Mucosa of descending colon (tissue), 3 donors: ENCODE measurements at regions not wholly inside any gene's neighbourhood (a gene's known extent, or its start where the extent isn't known, plus 50 kb on each side); places are given as distances from the start of the nearest gene placed in this dataset.
A peak's percentile ranks its signal among the peaks of the same experiment; 100 is the strongest.

Experiments
- ATAC-seq: fragments of 200-7000 bp; cut with Tn5 transposase; one replicate; pipeline ENCODE4 v1.9.1; 2020; ENCODE audit warnings: mild to moderate bottlenecking, moderate library complexity
- DNase-seq, 3 donors: peaks; one replicate each; pipeline ENCODE4 v3.0.0-alpha.2; 2020
- H3K36me3 ChIP-seq: fragments of 200-600 bp; one replicate; pipeline ENCODE4 v1.8.0; 2021; ENCODE audit warnings: low read depth, mild to moderate bottlenecking
- H3K4me1 ChIP-seq: fragments of 200-600 bp; one replicate; pipeline ENCODE4 v1.8.0; 2021; ENCODE audit warnings: low read depth, mild to moderate bottlenecking
- H3K4me3 ChIP-seq: fragments of 200-600 bp; one replicate; pipeline ENCODE4 v1.8.0; 2021; ENCODE audit warnings: mild to moderate bottlenecking
- H3K9me3 ChIP-seq: fragments of 200-600 bp; one replicate; pipeline ENCODE4 v1.8.0; 2021; ENCODE audit warnings: mild to moderate bottlenecking
- intact Hi-C, 2 donors: fragments of 100-400 bp; cut with DNase I in 1 of 2; cut with micrococcal nuclease in 1 of 2; formaldehyde crosslinking; loops; one replicate each; pipeline versions ENCODE4 v1.11.0 to v1.11.1; 2022; cut with DNase I, micrococcal nuclease
- TF ChIP-seq, protein P1 (sequence below): fragments of 200-600 bp; IDR thresholded peaks from one replicate; pipeline ENCODE4 v1.8.0; 2022; ENCODE audit warnings: antibody characterized with exemption, mild to moderate bottlenecking
- donor health status: DM: no; HTN: no; CAD: no; lungs with moderate emphysema.
- donor health status: DM: no; HTN: no; CAD: no.
- donor health status: DM: no; HTN: yes; CAD: no.

DNA sequence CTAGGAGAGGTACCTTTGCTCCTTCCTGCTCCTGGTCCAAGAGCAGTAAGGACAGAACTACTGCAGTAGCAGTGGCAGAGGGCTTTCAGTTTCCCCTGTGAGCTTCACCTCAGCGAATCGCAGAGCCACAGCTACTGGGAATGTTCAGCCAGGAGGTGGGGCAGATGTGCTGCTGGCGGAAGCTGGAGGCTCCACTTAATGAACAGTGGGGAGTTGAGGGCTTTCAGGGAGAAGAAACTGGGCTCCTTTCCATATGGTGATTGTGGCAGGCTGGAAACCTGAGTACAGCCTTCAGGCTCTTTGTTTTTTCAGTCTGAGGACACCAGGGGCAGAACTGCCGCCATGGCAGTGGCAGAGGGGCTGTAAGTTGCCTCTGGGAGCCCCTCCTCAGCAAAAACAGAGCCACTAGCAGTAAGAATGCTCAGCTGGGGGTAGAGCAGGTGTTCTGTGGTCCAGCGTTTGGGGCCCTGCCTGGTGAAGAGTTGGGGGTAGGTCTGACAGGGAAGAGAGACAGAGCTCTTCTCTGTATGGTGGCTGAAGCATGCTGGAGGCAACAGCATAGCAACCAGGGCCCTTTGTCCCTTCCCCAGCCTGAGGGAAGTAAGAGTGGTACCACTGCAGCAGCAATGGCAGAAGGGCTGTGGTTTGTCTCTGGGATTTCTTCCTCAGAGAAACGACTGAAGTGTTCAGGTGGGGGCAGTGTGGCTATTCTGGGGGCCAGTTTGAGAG, 106.0 kb upstream of the GRXCR1 start:
- intact Hi-C loops, result no loop called here
- TF ChIP-seq, protein P1, sequence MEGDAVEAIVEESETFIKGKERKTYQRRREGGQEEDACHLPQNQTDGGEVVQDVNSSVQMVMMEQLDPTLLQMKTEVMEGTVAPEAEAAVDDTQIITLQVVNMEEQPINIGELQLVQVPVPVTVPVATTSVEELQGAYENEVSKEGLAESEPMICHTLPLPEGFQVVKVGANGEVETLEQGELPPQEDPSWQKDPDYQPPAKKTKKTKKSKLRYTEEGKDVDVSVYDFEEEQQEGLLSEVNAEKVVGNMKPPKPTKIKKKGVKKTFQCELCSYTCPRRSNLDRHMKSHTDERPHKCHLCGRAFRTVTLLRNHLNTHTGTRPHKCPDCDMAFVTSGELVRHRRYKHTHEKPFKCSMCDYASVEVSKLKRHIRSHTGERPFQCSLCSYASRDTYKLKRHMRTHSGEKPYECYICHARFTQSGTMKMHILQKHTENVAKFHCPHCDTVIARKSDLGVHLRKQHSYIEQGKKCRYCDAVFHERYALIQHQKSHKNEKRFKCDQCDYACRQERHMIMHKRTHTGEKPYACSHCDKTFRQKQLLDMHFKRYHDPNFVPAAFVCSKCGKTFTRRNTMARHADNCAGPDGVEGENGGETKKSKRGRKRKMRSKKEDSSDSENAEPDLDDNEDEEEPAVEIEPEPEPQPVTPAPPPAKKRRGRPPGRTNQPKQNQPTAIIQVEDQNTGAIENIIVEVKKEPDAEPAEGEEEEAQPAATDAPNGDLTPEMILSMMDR, result no peak
- Histone ChIP-seq H3K9me3 (no peaks in the 10 kb centered on the region), H3K4me1 (no peaks in the 10 kb centered on the region), H3K36me3 (no peaks in the 10 kb centered on the region), H3K4me3 (no peak overlapping the region)
- DNase-seq, result no peak
- ATAC-seq, result no peak

DNA sequence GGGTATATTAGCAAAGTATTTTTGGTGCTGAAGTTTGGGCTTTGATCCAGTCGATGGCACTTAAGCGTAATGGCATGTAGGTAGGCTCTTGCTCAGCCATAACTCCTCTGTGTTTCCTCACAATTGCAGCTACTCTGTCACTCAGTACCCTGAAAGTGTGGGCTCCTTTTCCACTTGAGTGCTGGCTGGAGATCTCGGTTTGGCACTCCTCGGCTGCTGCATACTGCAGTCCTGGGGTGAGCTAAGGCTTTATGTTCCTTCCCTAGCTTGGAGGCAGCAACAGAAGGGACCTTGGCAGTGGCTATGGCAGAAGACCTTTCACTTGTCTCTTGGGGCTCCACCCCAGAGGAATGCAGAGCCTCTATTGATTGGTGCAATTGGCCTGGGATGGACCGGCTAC, 106.7 kb upstream of the GRXCR1 start:
- no peak for ATAC-seq
- no peak for DNase-seq
- no peak overlapping the region for H3K4me3 ChIP-seq
- intact Hi-C loops, result no loop called here
- no peaks in the 10 kb centered on the region for H3K4me1 ChIP-seq
- H3K36me3 ChIP-seq, result no peaks in the 10 kb centered on the region
- TF ChIP-seq, protein P1, result no peak
- no peaks in the 10 kb centered on the region for H3K9me3 ChIP-seq

DNA sequence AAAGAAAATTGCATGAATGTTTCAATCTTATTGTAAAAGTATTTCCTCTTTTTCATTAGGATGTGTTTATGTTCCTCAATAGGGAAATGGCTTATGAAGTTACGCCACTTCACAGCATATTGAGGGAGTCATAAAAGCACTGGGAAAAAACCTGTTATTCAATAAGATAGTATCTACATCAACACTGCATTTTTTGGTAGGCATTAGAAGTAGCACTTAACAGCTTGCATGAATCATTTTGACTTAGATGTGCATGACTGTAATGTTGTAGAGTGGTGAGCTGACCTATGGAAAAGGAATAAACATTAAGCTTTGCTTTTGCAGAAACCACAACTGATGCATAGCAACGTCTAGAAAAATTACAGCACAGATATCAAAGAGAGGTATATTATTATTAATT, 111.2 kb upstream of the GRXCR1 start:
- ATAC-seq (no peak), DNase-seq (no peak)
- intact Hi-C loops, result no loop called here
- no peaks in the 10 kb centered on the region for H3K36me3 ChIP-seq
- TF ChIP-seq, protein P1, result no peak
- H3K4me1 ChIP-seq, result no peaks in the 10 kb centered on the region
- no peak overlapping the region for H3K4me3 ChIP-seq
- H3K9me3 ChIP-seq, result no peaks in the 10 kb centered on the region

DNA sequence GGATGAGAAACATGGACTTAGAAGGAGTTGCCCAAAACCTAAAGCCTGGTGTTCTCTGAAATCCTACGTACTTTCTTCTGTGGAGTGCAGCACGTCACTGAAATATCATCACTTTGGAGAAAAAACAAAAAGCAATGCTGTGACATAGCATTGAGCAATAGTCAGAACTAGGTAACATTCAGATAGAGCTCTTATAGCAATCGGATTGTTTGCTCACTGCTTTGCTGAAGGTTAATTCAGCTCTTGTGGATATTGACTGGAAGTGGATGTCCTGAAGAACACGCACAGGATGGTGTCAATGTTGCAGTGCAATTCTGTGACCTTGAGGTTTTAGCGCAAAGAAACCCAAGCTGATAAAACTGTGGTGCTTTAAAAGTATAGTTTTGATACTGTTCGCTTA, 114.2 kb upstream of the GRXCR1 start:
- no peak for ATAC-seq

DNA sequence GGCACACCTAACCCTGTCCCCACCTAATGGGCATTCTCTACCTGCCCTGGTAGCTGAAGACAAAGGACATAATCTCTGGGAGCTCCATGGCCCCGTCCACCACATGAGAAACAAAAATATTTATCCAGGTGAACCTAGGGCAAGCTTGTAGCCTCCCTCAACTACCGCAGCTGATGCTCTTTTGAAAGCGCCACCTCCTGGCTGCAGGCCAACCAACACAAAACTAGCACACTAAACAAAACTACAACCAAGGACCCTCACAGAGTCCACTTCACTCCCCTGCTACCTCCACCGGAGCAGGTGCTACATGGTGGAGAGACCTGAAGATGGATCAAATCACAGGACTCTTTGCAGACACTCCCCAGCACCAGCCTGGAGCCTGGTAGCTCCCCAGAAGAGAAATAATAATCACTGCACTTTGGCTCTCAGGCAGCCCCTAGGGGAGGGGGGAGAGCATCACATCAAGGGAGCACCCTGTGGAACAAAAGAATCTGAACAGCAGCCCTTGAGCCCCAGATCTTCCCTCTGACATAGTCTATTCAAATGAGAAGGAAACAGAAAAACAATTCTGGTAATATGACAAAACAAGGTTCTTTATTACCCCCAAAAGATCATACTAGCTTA, 111.3 kb upstream of the ATP8A1 start:
- Histone ChIP-seq H3K36me3 (no peaks in the 10 kb centered on the region), H3K4me3 (no peak overlapping the region), H3K9me3 (no peaks in the 10 kb centered on the region), H3K4me1 (no peaks in the 10 kb centered on the region)
- DNase-seq (peak in 1 of 3 donors; percentile 10), ATAC-seq (no peak)
- intact Hi-C loops, result no loop called here
- TF ChIP-seq, protein P1, result no peak

More for the DNA sequence above, 114.2 kb upstream of the GRXCR1 start:
- Histone ChIP-seq H3K36me3 (no peaks in the 10 kb centered on the region), H3K9me3 (no peaks in the 10 kb centered on the region), H3K4me3 (no peak overlapping the region), H3K4me1 (no peaks in the 10 kb centered on the region)
- DNase-seq, result no peak
- intact Hi-C loops, result no loop called here
- TF ChIP-seq, protein P1, result no peak
